PC-9 (cell line): ENCODE measurements at regions not wholly inside any gene's neighbourhood (a gene's known extent, or its start where the extent isn't known, plus 50 kb on each side); places are given as distances from the start of the nearest gene placed in this dataset.

Source experiments
- CTCF ChIP-seq: fragments of 200-600 bp; sonication (generic); conservative IDR thresholded peaks from 2 replicates; pipeline ENCODE4 v1.6.1; 2017; ENCODE audit warnings: mixed run types, antibody characterized with exemption, mild to moderate bottlenecking, moderate library complexity
- EZH2 ChIP-seq: fragments of 200-600 bp; sonication (generic); IDR thresholded peaks from 2 replicates; pipeline ENCODE4 v1.8.0; 2017; ENCODE audit warnings: antibody characterized with exemption, low read depth

DNA sequence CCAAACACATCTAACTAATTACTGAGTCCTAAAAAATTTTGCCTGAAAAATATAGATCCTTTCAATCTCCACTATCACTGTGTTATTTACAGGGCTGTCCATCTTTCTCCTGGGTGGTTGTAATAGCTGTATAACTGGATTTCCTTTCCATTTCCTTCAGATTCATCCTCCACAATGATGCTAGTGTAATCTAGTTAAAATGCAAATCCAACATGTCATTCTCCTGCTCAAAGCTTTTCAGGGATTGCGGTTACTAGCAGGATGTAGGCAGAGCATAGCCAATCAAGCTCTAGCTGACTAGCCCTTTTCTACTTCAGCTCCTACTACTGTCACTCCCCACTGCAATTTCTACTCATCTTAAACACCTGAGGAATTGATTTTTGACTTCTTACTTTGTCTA is 283.0 kb downstream of the RAB38 start:
- TF ChIP-seq CTCF (no peak), EZH2 (no peak)
